ENCODE measurements at regions not wholly inside any gene's neighbourhood (a gene's known extent, or its start where the extent isn't known, plus 50 kb on each side); places are given as distances from the start of the nearest gene placed in this dataset.

- no peak for TF ChIP-seq CTCF (IDR thresholded peaks at IDR 0.05; ENCODE audit: low read depth, low read length)
- no peak for TF ChIP-seq EZH2phosphoT487 (IDR thresholded peaks at IDR 0.05; ENCODE audit: low read depth)
Observed at GRCh38 chr12:90823859-90824258, 131.1 kb downstream of the CCER1 start.
